Astrocyte (in vitro differentiated cells and primary cell): ENCODE measurements at regions not wholly inside any gene's neighbourhood (a gene's known extent, or its start where the extent isn't known, plus 50 kb on each side); places are given as distances from the start of the nearest gene placed in this dataset.

ENCODE experiments used
- EZH2 ChIP-seq: IDR thresholded peaks from 2 replicates; pipeline ENCODE4 v1.6.1; 2012; ENCODE audit warnings: mild to moderate bottlenecking, low read length, inconsistent platforms; ENCODE audit not compliant: insufficient read depth
- TF ChIP-seq, protein P1 (sequence below): IDR thresholded peaks from 2 replicates; pipeline ENCODE4 v1.5.1; 2011; ENCODE audit warnings: low read depth, mild to moderate bottlenecking, inconsistent platforms, low read length, moderate library complexity; ENCODE audit not compliant: insufficient read depth

DNA sequence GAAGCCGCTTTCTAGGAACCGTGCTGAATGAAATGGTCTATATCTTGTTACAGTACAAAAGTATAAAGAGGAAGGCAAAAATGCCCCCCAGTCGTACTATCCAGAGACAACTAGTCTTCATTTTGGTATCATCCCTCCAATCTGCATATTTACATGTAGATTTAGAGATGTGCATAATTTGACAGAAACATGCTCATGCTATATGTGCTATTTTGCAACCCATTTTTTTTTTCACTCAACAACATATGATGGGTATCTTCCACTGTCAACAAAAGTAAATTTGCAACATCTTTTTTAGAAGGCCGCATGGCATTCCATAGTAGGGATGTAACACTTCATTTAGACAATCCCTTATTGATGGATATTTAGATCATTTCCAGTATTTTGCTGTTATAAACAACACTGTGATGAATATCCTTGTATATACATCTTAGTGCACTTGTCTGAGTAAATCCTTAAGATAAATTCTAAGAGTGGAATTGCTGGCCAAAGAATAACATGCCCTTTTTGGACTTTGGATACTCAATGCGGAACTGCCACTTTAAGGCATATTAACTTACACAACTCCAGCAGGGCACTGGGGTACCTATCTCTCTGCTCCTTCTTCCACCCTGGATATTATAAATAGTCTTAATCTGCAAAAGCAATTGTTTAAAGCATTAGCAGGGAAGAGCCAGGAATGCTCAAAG is 71.1 kb upstream of the SH3PXD2B start:
- TF ChIP-seq, protein P1, sequence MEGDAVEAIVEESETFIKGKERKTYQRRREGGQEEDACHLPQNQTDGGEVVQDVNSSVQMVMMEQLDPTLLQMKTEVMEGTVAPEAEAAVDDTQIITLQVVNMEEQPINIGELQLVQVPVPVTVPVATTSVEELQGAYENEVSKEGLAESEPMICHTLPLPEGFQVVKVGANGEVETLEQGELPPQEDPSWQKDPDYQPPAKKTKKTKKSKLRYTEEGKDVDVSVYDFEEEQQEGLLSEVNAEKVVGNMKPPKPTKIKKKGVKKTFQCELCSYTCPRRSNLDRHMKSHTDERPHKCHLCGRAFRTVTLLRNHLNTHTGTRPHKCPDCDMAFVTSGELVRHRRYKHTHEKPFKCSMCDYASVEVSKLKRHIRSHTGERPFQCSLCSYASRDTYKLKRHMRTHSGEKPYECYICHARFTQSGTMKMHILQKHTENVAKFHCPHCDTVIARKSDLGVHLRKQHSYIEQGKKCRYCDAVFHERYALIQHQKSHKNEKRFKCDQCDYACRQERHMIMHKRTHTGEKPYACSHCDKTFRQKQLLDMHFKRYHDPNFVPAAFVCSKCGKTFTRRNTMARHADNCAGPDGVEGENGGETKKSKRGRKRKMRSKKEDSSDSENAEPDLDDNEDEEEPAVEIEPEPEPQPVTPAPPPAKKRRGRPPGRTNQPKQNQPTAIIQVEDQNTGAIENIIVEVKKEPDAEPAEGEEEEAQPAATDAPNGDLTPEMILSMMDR, result no peak
- TF ChIP-seq EZH2, result no peak
